Upper lobe of right lung (tissue), 1 donor: ENCODE measurements at regions not wholly inside any gene's neighbourhood (a gene's known extent, or its start where the extent isn't known, plus 50 kb on each side); places are given as distances from the start of the nearest gene placed in this dataset.

Experiments used
- ATAC-seq: fragments of 200-7000 bp; cut with Tn5 transposase; one replicate; pipeline ENCODE4 v1.9.1; 2020; ENCODE audit warnings: mild to moderate bottlenecking, moderate library complexity
- DNase-seq: peaks from one replicate; pipeline ENCODE4 v3.0.0-alpha.2; 2020
- H3K27ac ChIP-seq: fragments of 200-600 bp; one replicate; pipeline ENCODE4 v1.8.0; 2022
- H3K27me3 ChIP-seq: fragments of 200-600 bp; one replicate; pipeline ENCODE4 v1.8.0; 2022; ENCODE audit warnings: mild to moderate bottlenecking
- H3K36me3 ChIP-seq: fragments of 200-600 bp; one replicate; pipeline ENCODE4 v1.8.0; 2022
- H3K4me1 ChIP-seq: fragments of 200-600 bp; one replicate; pipeline ENCODE4 v1.8.0; 2022
- H3K4me3 ChIP-seq: fragments of 200-600 bp; one replicate; pipeline ENCODE4 v1.8.0; 2022; ENCODE audit warnings: mild to moderate bottlenecking
- H3K9me3 ChIP-seq: fragments of 200-600 bp; one replicate; pipeline ENCODE4 v1.8.0; 2022
- intact Hi-C: fragments of 100-400 bp; cut with DNase I; formaldehyde crosslinking; loops from one replicate; pipeline ENCODE4 v1.11.0; 2022
- TF ChIP-seq, protein P1 (sequence below): fragments of 200-600 bp; IDR thresholded peaks from one replicate; pipeline ENCODE4 v1.8.0; 2022; ENCODE audit warnings: antibody characterized with exemption
- donor health status: DM: no; HTN: yes; CAD: no; lungs with severe emphysema.

- Histone ChIP-seq H3K27ac (no peak overlapping the region), H3K36me3 (no peaks in the 10 kb centered on the region), H3K4me3 (no peak overlapping the region), H3K27me3 (no peaks in the 10 kb centered on the region), H3K4me1 (no peaks in the 10 kb centered on the region), H3K9me3 (no peaks in the 10 kb centered on the region)
- intact Hi-C loops, result no loop called here
- DNase-seq, result no peak
- TF ChIP-seq, protein P1, sequence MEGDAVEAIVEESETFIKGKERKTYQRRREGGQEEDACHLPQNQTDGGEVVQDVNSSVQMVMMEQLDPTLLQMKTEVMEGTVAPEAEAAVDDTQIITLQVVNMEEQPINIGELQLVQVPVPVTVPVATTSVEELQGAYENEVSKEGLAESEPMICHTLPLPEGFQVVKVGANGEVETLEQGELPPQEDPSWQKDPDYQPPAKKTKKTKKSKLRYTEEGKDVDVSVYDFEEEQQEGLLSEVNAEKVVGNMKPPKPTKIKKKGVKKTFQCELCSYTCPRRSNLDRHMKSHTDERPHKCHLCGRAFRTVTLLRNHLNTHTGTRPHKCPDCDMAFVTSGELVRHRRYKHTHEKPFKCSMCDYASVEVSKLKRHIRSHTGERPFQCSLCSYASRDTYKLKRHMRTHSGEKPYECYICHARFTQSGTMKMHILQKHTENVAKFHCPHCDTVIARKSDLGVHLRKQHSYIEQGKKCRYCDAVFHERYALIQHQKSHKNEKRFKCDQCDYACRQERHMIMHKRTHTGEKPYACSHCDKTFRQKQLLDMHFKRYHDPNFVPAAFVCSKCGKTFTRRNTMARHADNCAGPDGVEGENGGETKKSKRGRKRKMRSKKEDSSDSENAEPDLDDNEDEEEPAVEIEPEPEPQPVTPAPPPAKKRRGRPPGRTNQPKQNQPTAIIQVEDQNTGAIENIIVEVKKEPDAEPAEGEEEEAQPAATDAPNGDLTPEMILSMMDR, result no peak
- no peak for ATAC-seq
These were observed 123.2 kb upstream of the KLF6 start for GRCh38 chr10:3908183-3908582.

DNA sequence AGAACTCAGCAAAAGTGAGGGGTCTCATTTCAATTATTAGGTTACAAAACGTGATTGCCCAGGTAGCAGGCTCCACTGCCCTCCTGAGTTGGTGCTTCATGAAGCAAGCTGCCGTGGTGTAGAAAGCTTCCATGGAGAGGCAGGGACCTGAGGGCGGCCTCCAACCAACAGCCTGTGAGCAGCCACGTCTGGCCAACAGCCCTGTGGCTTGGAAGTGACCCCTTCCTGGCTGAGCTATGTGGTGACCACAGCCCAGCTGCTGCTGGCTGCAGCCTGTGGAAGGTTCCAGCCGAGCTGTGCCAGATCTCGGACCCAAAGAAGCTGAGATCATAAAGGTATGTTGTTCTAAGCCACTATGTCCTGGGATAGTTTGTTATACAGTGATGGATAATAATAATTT lies 122.5 kb upstream of the KLF6 start:
- TF ChIP-seq, protein P1, result no peak
- ATAC-seq (peak; percentile 37), DNase-seq (no peak)
- Histone ChIP-seq H3K4me3 (no peak overlapping the region), H3K27ac (no peak overlapping the region), H3K27me3 (no peaks in the 10 kb centered on the region), H3K36me3 (no peaks in the 10 kb centered on the region), H3K9me3 (no peaks in the 10 kb centered on the region), H3K4me1 (peaks cover 4% of the 10 kb centered on the region)
- intact Hi-C loops, result no loop called here

DNA sequence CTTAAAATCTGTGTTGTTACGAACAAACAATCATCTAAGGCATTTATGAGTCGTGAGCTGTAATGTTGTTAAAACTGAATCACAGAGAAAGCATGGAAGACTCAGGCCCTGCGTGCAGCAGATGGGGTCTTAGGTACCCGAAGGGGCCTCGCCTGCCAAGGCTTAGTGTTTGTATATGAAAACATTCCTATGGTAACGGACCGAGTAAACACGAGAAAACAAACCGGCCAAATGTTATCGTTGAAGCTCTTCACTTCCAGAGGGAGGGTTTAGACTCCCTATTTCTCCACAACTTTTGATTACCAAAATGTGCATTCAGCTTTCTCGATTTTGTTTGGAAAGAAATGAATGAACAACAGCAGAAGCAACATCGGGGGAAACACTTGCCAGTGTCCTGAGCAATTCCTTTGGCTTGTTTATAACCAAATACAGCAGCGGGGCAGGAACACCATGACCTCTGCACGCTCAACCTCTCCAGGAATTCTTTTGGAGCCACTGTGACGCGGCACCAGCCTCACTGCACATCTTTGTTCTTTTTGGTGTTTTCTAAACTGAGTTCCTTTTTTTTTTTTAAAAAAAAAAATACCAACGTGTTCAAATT lies 121.6 kb upstream of the KLF6 start:
- ATAC-seq, result no peak
- Histone ChIP-seq H3K4me3 (no peak overlapping the region), H3K27me3 (no peaks in the 10 kb centered on the region), H3K9me3 (no peaks in the 10 kb centered on the region), H3K27ac (peak overlapping the region; percentile 32), H3K36me3 (no peaks in the 10 kb centered on the region), H3K4me1 (peaks cover 9% of the 10 kb centered on the region)
- TF ChIP-seq, protein P1, result no peak
- intact Hi-C loops, result no loop called here
- no peak for DNase-seq

- no peaks in the 10 kb centered on the region for H3K9me3 ChIP-seq
- intact Hi-C loops, result no loop called here
- peaks cover 9% of the 10 kb centered on the region for H3K4me1 ChIP-seq
- H3K27ac ChIP-seq, result no peak overlapping the region
- no peak overlapping the region for H3K4me3 ChIP-seq
- ATAC-seq (peak; percentile 76), DNase-seq (no peak)
- TF ChIP-seq, protein P1, result no peak
- H3K36me3 ChIP-seq, result no peaks in the 10 kb centered on the region
- no peaks in the 10 kb centered on the region for H3K27me3 ChIP-seq
These were observed 119.5 kb upstream of the KLF6 start for GRCh38 chr10:3904419-3904960.

- TF ChIP-seq, protein P1, result no peak
- intact Hi-C loops, result no loop called here
- Histone ChIP-seq H3K36me3 (no peaks in the 10 kb centered on the region), H3K27me3 (no peaks in the 10 kb centered on the region), H3K4me3 (no peak overlapping the region), H3K9me3 (no peaks in the 10 kb centered on the region), H3K27ac (no peak overlapping the region), H3K4me1 (peaks cover 9% of the 10 kb centered on the region)
- ATAC-seq (no peak), DNase-seq (no peak)
These were observed 117.9 kb upstream of the KLF6 start for GRCh38 chr10:3902809-3903410.
